ENCODE measurements at regions not wholly inside any gene's neighbourhood (a gene's known extent, or its start where the extent isn't known, plus 50 kb on each side); places are given as distances from the start of the nearest gene placed in this dataset.
"Not testable (repeated sequence)": the region's sequence is repeated elsewhere in the genome, so short reads cannot be mapped to it uniquely, and the experiment has no call there.

GRCh38 chr3:48068886-48069285 is 52.7 kb upstream of the MAP4 start:
- Mint-ChIP-seq H3K4me1 (ENCODE audit: insufficient read depth, unreplicated experiment) (peaks cover 17% of the 10 kb centered on the region), H3K9me3 (ENCODE audit: unreplicated experiment) (no peaks in the 10 kb centered on the region), H3K27me3 (ENCODE audit: insufficient read depth, unreplicated experiment) (no peaks in the 10 kb centered on the region), H3K36me3 (ENCODE audit: insufficient read depth, unreplicated experiment) (peaks cover 34% of the 10 kb centered on the region), H3K27ac (ENCODE audit: low read depth, unreplicated experiment) (peak overlapping the region; percentile 11), H3K4me3 (ENCODE audit: unreplicated experiment) (no peak overlapping the region)
- no peak for TF ChIP-seq CTCF (IDR thresholded peaks at IDR 0.05; ENCODE audit: unreplicated experiment)
- CTCF ChIA-PET = interaction anchor here (0.6 kb wide), 1 partner anchor 65 kb away, joined by 3 read pairs; no protein-coding TSS in a partner anchor
- BruUV-seq (replicated peaks) = no TSS peak
- POLR2A ChIA-PET = interaction anchor here (0.9 to 1.2 kb wide), 2 partner anchors 10 to 287 kb away, joined by 3 to 5 read pairs; partner anchors contain the start of gene SMARCC1
- intact Hi-C loops (cut with micrococcal nuclease) = no loop called here
- DNase-seq (ENCODE audit: unreplicated experiment) = no peak

GRCh38 chr3:48068320-48068719 is 52.1 kb upstream of the MAP4 start:
- peaks cover 35% of the 10 kb centered on the region for H3K36me3 Mint-ChIP-seq (ENCODE audit: insufficient read depth, unreplicated experiment)
- H3K4me3 Mint-ChIP-seq (ENCODE audit: unreplicated experiment); DNase-seq (ENCODE audit: unreplicated experiment); H3K9me3 Mint-ChIP-seq (ENCODE audit: unreplicated experiment); H3K27ac Mint-ChIP-seq (ENCODE audit: low read depth, unreplicated experiment); H3K27me3 Mint-ChIP-seq (ENCODE audit: insufficient read depth, unreplicated experiment); intact Hi-C loops (cut with micrococcal nuclease); BruUV-seq (replicated peaks): not testable (repeated sequence)
- peaks cover 17% of the 10 kb centered on the region for H3K4me1 Mint-ChIP-seq (ENCODE audit: insufficient read depth, unreplicated experiment)
- CTCF ChIA-PET = interaction anchor here (0.5 to 1.1 kb wide), 3 partner anchors 19 to 491 kb away, joined by 3 to 7 read pairs (median 3); no protein-coding TSS in a partner anchor
- POLR2A ChIA-PET = interaction anchor here (0.9 to 1.2 kb wide), 2 partner anchors 10 to 287 kb away, joined by 3 to 5 read pairs; partner anchors contain the start of gene SMARCC1

- BruUV-seq (replicated peaks) = no TSS peak
- no peak for DNase-seq (ENCODE audit: unreplicated experiment)
- Mint-ChIP-seq H3K9me3 (ENCODE audit: unreplicated experiment) (no peaks in the 10 kb centered on the region), H3K27me3 (ENCODE audit: insufficient read depth, unreplicated experiment) (no peaks in the 10 kb centered on the region), H3K4me1 (ENCODE audit: insufficient read depth, unreplicated experiment) (peaks cover 17% of the 10 kb centered on the region), H3K36me3 (ENCODE audit: insufficient read depth, unreplicated experiment) (peaks cover 32% of the 10 kb centered on the region), H3K4me3 (ENCODE audit: unreplicated experiment) (no peak overlapping the region), H3K27ac (ENCODE audit: low read depth, unreplicated experiment) (no peak overlapping the region)
- ChIA-PET POLR2A (no interaction called here), CTCF (interaction anchor here (0.8 to 1.1 kb wide), 2 partner anchors 15 to 20 kb away, joined by 3 to 7 read pairs; no protein-coding TSS in a partner anchor)
- TF ChIP-seq CTCF (IDR thresholded peaks at IDR 0.05; ENCODE audit: unreplicated experiment) = no peak
- intact Hi-C loops (cut with micrococcal nuclease) = no loop called here
These were observed 51.1 kb upstream of the MAP4 start for GRCh38 chr3:48067271-48067670.
